ENCODE measurements at regions not wholly inside any gene's neighbourhood (a gene's known extent, or its start where the extent isn't known, plus 50 kb on each side); places are given as distances from the start of the nearest gene placed in this dataset.

- Histone ChIP-seq H3K27me3 (ENCODE audit: insufficient read depth, low read length, poor library complexity) (peaks cover 6% of the 10 kb centered on the region), H4K20me1 (ENCODE audit: insufficient read depth, low read length) (0 out of 2 replicates have a peak, but pooled peaks cover 5% of the 10 kb centered on the region), H3K79me2 (ENCODE audit: insufficient read depth, low read length) (no peaks in the 10 kb centered on the region), H3K9ac (ENCODE audit: low read depth, low read length) (no peak overlapping the region), H2AFZ (ENCODE audit: low read depth, low read length) (no peak overlapping the region), H3K9me3 (ENCODE audit: insufficient read depth, low read length, severe bottlenecking) (no peaks in the 10 kb centered on the region), H3K4me1 (ENCODE audit: insufficient read depth, low read length) (peaks cover 25% of the 10 kb centered on the region), H3K27ac (ENCODE audit: low read length) (no peak overlapping the region), H3K36me3 (ENCODE audit: insufficient read depth, low read length) (no peaks in the 10 kb centered on the region), H3K4me3 (ENCODE audit: low read depth in 1 of 2, low read length in 2 of 2) (no peak overlapping the region), H3K4me2 (ENCODE audit: insufficient read depth, low read length) (no peak overlapping the region)
- ATAC-seq (ENCODE audit: insufficient read depth, low read depth) (no peak), DNase-seq (no peak)
- TF ChIP-seq CTCF (IDR thresholded peaks at IDR 0.05; ENCODE audit: borderline replicate concordance, extremely low read depth, low read length, poor library complexity, severe bottlenecking) = no peak
- no peak for TF ChIP-seq EZH2 (IDR thresholded peaks at IDR 0.05; ENCODE audit: borderline replicate concordance, low read depth, low read length, severe bottlenecking)
Measured at GRCh38 chr9:96154081-96154480, 147.9 kb downstream of the HSD17B3 start.

GRCh38 chr9:96152550-96152949 is 149.4 kb downstream of the HSD17B3 start:
- peaks cover 6% of the 10 kb centered on the region for H3K27me3 ChIP-seq (ENCODE audit: insufficient read depth, low read length, poor library complexity)
- no peak overlapping the region for H3K9ac ChIP-seq (ENCODE audit: low read depth, low read length)
- peaks cover 28% of the 10 kb centered on the region for H3K4me1 ChIP-seq (ENCODE audit: insufficient read depth, low read length)
- H4K20me1 ChIP-seq (ENCODE audit: insufficient read depth, low read length) = 0 out of 2 replicates have a peak, but pooled peaks cover 5% of the 10 kb centered on the region
- no peaks in the 10 kb centered on the region for H3K36me3 ChIP-seq (ENCODE audit: insufficient read depth, low read length)
- ATAC-seq (ENCODE audit: insufficient read depth, low read depth) = no peak
- no peak overlapping the region for H3K4me2 ChIP-seq (ENCODE audit: insufficient read depth, low read length)
- DNase-seq = no peak
- H3K4me3 ChIP-seq (ENCODE audit: low read depth in 1 of 2, low read length in 2 of 2) = no peak overlapping the region
- no peak for TF ChIP-seq EZH2 (IDR thresholded peaks at IDR 0.05; ENCODE audit: borderline replicate concordance, low read depth, low read length, severe bottlenecking)
- TF ChIP-seq CTCF (IDR thresholded peaks at IDR 0.05; ENCODE audit: borderline replicate concordance, extremely low read depth, low read length, poor library complexity, severe bottlenecking) = no peak
- H2AFZ ChIP-seq (ENCODE audit: low read depth, low read length) = no peak overlapping the region
- H3K27ac ChIP-seq (ENCODE audit: low read length) = no peak overlapping the region
- no peaks in the 10 kb centered on the region for H3K9me3 ChIP-seq (ENCODE audit: insufficient read depth, low read length, severe bottlenecking)
- H3K79me2 ChIP-seq (ENCODE audit: insufficient read depth, low read length) = no peaks in the 10 kb centered on the region

- no peak overlapping the region for H3K9ac ChIP-seq (ENCODE audit: low read depth, low read length)
- TF ChIP-seq EZH2 (IDR thresholded peaks at IDR 0.05; ENCODE audit: borderline replicate concordance, low read depth, low read length, severe bottlenecking) (no peak), CTCF (IDR thresholded peaks at IDR 0.05; ENCODE audit: borderline replicate concordance, extremely low read depth, low read length, poor library complexity, severe bottlenecking) (no peak)
Measured at GRCh38 chr9:96150324-96151227, 151.4 kb downstream of the HSD17B3 start.

More at GRCh38 chr9:96150324-96151227, 151.4 kb downstream of the HSD17B3 start:
- H3K4me2 ChIP-seq (ENCODE audit: insufficient read depth, low read length) = peak overlapping the region; percentile 46
- peaks cover 28% of the 10 kb centered on the region for H3K4me1 ChIP-seq (ENCODE audit: insufficient read depth, low read length)
- ATAC-seq (ENCODE audit: insufficient read depth, low read depth) (peak; percentile 97), DNase-seq (peak; percentile 43)
- no peak overlapping the region for H3K4me3 ChIP-seq (ENCODE audit: low read depth in 1 of 2, low read length in 2 of 2)
- no peak overlapping the region for H3K27ac ChIP-seq (ENCODE audit: low read length)
- H2AFZ ChIP-seq (ENCODE audit: low read depth, low read length) = no peak overlapping the region
- 0 out of 2 replicates have a peak, but pooled peaks cover 5% of the 10 kb centered on the region for H4K20me1 ChIP-seq (ENCODE audit: insufficient read depth, low read length)
- H3K79me2 ChIP-seq (ENCODE audit: insufficient read depth, low read length) = no peaks in the 10 kb centered on the region
- H3K9me3 ChIP-seq (ENCODE audit: insufficient read depth, low read length, severe bottlenecking) = no peaks in the 10 kb centered on the region
- no peaks in the 10 kb centered on the region for H3K36me3 ChIP-seq (ENCODE audit: insufficient read depth, low read length)
- H3K27me3 ChIP-seq (ENCODE audit: insufficient read depth, low read length, poor library complexity) = peaks cover 6% of the 10 kb centered on the region

Data from DND-41 (cell line).